HG02884 (cell line): ENCODE measurements at regions not wholly inside any gene's neighbourhood (a gene's known extent, or its start where the extent isn't known, plus 50 kb on each side); places are given as distances from the start of the nearest gene placed in this dataset.
"Not testable (repeated sequence)": the region's sequence is repeated elsewhere in the genome, so short reads cannot be mapped to it uniquely, and the experiment has no call there.

Experiments used
- ATAC-seq: cut with Tn5 transposase; IDR thresholded peaks from one replicate; pipeline ENCODE4 v1.9.1; 2021; ENCODE audit warnings: mild to moderate bottlenecking, moderate library complexity; ENCODE audit not compliant: unreplicated experiment

DNA sequence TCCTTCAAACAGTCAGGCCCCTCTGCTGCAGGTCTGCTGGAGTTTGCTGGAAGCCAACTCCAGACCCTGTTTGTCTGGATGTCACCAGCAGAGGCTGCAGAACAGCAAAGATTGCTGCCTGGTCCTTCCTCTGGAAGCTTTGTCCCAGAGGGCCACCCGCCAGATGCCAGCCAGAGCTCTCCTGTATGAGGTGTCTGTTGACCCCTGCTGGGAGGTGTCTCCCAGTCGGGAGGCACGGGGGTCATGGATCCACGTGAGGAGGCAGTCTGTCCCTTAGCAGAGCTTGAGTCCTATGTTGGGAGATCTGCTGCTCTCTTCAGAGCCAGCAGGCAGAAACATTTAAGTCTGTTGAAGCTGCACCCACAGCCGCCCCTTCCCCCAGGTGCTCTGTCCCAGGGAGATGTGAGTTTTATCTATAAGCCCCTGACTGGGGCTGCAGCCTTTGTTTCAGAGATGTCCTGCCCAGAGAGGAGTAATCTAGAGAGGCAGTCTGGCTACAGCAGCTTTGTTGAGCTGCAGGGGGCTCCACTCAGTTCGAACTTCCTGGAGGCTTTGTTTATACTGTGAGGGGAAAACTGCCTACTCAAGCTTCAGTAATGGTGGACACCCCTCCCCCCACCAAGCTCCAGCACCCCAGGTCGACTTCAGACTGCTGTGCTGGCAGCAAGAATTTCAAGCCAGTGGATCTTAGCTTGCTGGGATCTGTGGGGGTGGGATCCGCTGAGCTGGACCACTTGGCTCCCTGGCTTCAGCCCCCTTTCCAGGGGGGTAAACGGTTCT is 72.1 kb downstream of the OGFRL1 start:
- ATAC-seq: not testable (repeated sequence)

GRCh38 chr6:71364889-71365542 is 76.4 kb downstream of the OGFRL1 start:
- no peak for ATAC-seq

- no peak for ATAC-seq
These were observed 79.1 kb downstream of the OGFRL1 start for GRCh38 chr6:71367756-71368155.

DNA sequence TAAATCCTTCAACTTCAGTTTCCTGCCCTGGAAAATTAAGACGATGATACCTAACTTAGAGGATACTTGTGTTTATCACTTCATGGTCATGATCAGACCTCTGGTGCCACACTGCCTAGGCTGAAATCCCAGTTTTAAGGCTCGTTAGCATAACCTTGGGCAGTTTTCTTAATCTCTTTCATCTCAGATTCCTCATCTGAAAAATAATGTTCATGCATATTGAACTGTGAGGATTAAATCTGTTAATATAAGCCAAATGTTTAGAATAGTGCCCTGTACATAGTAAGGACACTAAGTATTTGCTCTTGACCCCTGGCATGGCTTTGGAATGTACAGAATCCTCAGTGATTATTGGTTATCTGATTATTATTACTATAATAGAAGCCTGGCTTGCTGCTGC is 79.7 kb downstream of the OGFRL1 start:
- no peak for ATAC-seq

GRCh38 chr6:71371559-71371958 is 82.9 kb downstream of the OGFRL1 start:
- ATAC-seq: no peak

- no peak for ATAC-seq
These were observed 85.3 kb downstream of the OGFRL1 start for GRCh38 chr6:71373943-71374342.

DNA sequence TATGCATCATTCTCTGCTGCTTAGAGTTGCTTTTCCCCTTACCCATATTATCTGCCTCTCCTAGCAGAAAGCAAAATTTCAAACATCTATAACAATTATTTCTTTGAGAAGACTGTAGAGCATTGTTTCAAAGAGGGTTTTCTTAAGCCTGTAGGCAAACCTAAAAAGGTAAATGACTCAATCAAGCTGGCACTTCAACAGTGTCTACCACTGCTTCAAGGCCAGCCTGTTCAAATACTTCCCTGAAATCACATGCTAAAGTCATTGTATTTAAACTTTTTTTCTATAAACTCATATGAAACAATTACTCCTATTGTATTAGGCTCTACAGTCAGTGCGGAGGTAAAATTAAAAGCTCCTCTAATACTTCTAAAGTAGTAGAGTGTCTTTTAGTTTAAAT is 87.1 kb downstream of the OGFRL1 start:
- no peak for ATAC-seq

DNA sequence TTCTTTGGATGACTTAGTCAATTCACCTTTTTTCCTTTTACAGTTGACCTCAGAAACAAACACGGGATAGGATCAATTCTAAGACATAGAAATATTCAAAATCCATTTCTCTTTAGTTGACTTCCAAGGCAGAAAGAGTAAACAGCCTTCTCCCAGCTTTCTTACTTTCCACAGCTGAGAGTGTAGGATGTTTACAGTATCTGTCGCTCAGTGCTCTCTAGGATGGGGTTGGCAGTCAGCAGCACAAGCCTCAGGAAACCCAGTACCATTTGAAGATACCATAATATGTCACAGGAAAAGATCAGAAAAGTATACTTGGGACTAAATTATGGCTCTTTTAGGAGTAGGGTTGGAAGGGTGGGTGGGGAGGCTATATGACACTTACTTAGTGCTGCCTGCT is 88.2 kb downstream of the OGFRL1 start:
- ATAC-seq: no peak

DNA sequence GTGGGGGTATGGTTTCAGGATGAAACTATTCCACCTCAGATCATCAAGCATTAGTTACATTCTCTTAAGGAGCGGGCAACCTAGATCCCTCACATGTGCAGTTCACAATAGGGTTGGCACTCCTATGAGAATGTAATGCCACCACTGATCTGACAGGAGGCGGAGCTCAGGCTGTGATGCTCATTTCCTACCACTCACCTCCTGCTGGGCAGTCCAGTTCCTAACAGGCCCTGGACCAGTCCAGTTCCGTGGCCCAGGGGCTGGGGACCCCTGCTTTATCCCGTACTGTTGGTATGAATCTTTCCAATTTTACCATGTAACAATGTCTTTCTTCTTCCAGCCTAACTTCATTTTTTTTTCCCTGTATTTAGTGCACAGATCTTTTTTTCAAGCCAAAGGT is 94.9 kb downstream of the OGFRL1 start:
- ATAC-seq: no peak

- no peak for ATAC-seq
These were observed 95.4 kb downstream of the OGFRL1 start for GRCh38 chr6:71383901-71384489.

GRCh38 chr6:71385111-71385822 is 96.7 kb downstream of the OGFRL1 start:
- no peak for ATAC-seq

GRCh38 chr6:71386215-71386614 is 97.6 kb downstream of the OGFRL1 start:
- no peak for ATAC-seq

- ATAC-seq: no peak
These were observed 98.6 kb downstream of the OGFRL1 start for GRCh38 chr6:71387179-71387578.

DNA sequence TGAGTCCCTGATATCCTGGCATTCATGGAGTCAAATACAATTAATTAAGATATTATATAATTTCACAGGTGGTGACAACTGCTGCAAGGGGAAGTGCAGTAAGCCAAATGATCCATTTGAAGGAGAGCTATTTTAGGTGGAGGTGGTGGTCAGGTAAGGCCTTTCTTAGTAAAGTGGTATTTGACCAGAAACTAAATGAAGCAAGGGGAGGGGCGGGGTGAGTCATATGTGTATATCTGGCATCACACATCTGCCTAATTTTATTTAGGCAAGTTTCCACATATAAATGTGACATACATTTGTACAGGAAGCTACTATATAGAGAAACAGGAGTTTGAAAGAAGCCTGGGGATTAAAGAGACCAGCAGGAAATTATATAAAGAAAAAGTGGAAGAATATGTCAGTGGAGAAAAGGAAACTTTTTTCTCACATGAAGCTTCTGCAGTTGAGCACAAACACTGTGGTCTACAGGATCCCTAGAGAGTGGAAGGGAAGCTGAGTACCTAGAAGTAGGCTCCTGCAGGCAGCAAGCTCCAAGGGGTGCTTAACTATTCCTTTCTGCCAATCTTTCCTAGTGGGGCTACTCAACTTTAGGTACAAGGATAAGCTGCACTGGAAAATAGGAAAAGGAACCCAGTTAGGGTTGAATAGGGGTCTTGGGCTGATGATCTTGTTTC is 99.6 kb downstream of the OGFRL1 start:
- peak; percentile 54 for ATAC-seq

DNA sequence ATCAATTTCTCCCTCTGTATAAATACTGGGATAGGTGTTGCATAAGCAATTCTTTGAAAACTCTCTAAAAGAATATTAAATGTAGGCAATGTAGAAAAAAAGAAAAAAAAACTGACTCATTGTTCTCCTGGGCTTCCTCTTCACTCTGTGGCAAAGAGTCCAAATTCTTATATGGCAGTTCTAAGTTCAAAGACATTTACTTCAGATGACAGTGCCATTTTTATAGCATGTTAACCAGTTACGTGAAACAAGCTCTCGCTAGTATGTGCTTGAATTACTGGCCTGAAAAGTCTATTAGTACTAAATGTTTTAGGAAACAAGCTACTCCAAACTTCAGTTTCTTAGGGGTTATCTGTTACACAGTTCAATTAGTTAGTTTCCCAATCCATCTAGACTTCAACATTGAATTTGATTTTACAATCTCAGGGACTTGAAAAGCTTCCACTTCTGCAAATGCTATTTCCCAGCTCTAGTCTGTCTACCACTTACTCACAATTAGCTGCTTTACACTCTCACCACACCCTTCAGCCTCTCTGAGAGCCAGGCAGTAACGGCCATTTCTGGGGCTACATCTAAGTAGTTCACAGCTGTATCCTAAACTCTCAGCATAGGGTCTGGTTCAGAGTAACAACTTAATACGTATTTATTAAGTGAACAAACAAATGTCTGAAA is 100.4 kb downstream of the OGFRL1 start:
- no peak for ATAC-seq

GRCh38 chr6:71391126-71391525 is 102.5 kb downstream of the OGFRL1 start:
- ATAC-seq: no peak

DNA sequence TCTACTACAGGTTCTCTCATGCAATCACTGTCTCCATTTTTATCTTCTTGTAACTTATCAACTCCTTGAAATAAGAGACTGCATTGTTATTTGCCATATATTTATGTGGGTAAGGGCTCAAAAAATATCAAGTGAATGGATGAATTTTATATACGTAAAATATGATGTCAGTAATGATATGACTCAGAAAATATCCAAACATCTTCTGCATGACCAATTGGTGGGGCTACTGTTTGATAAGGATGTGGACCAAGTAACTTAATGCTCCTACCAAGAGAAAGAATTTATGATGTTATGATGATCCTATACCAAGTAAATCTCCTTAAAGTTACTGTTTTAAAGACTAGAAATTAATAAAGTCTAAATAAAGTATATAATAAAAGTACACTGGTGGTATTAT is 103.7 kb downstream of the OGFRL1 start:
- no peak for ATAC-seq

DNA sequence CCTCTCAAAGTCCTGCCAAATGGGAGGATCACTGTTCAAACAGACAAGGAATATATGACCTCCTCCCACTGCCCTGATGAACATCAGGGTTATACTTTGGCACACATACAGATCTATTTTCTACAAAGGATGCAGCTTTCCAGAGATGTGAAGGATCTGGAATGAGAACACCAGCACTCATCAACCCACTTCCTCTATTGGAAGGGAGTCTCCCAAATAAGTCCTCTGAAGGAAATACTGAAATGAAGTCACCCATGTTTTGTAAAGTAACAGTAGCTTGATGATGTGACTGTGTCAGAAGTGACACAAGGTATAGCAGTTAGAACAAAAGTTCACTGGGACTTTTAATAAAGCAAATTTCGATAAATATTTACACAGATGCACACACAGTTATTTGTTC is 104.9 kb downstream of the OGFRL1 start:
- ATAC-seq: no peak

DNA sequence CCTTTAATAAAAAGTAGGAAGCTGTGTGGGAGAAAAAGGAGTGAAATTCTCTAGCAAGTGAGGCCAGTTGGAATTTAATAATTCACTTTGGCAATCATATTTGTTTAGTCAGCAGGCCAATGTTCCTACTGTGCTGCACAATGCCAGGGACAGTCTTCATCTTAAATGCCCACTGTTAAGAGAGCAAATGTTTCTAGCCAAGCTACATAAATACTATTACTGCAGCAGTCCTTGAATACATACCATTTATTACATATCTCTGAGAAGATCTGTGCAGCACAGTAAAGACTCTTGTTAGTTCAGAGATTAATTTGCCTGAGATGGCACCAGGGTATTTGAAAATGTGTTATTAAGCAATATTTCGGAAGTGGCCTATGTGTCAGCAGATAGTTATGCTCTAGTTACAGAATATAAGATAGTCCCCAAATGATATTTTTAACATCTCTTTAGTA is 105.4 kb downstream of the OGFRL1 start:
- ATAC-seq: no peak

- ATAC-seq: no peak
These were observed 106.3 kb downstream of the OGFRL1 start for GRCh38 chr6:71394926-71395325.
